Right lobe of liver (tissue), 4 donors: ENCODE measurements at regions not wholly inside any gene's neighbourhood (a gene's known extent, or its start where the extent isn't known, plus 50 kb on each side); places are given as distances from the start of the nearest gene placed in this dataset.

Experiments used
- CTCF ChIP-seq, 4 donors: fragments of 200-600 bp in 3 of 4; fragments of 450-650 bp in 1 of 4; IDR thresholded peaks; one replicate each; pipeline versions ENCODE4 v1.5.1 to v1.8.0; 2016 to 2022; ENCODE audit warnings: antibody characterized with exemption in 4 of 4, mild to moderate bottlenecking in 2 of 4
- POLR2A ChIP-seq: fragments of 450-650 bp; IDR thresholded peaks from one replicate; pipeline ENCODE4 v1.6.1; 2017; ENCODE audit warnings: antibody characterized with exemption, mild to moderate bottlenecking
- donor health status: DM: no; HTN: no; CAD: no.
- donor health status: DM: no; HTN: no; CAD: no.
- donor health status: DM: no; HTN: yes; CAD: no.

- TF ChIP-seq CTCF (IDR thresholded peaks at IDR 0.05) (no peak), POLR2A (no peak)
These were observed 154.6 kb upstream of the ARG1 start for GRCh38 chr6:131418441-131418840.
